ENCODE measurements at regions not wholly inside any gene's neighbourhood (a gene's known extent, or its start where the extent isn't known, plus 50 kb on each side); places are given as distances from the start of the nearest gene placed in this dataset.

- ATAC-seq (no peak), DNase-seq (no peak)
- Histone ChIP-seq H3K27me3 (no peaks in the 10 kb centered on the region), H3K4me1 (no peaks in the 10 kb centered on the region), H3K4me3 (no peak overlapping the region), H3K27ac (no peak overlapping the region), H3K9me3 (no peaks in the 10 kb centered on the region), H3K36me3 (no peaks in the 10 kb centered on the region)
- TF ChIP-seq, protein P1, sequence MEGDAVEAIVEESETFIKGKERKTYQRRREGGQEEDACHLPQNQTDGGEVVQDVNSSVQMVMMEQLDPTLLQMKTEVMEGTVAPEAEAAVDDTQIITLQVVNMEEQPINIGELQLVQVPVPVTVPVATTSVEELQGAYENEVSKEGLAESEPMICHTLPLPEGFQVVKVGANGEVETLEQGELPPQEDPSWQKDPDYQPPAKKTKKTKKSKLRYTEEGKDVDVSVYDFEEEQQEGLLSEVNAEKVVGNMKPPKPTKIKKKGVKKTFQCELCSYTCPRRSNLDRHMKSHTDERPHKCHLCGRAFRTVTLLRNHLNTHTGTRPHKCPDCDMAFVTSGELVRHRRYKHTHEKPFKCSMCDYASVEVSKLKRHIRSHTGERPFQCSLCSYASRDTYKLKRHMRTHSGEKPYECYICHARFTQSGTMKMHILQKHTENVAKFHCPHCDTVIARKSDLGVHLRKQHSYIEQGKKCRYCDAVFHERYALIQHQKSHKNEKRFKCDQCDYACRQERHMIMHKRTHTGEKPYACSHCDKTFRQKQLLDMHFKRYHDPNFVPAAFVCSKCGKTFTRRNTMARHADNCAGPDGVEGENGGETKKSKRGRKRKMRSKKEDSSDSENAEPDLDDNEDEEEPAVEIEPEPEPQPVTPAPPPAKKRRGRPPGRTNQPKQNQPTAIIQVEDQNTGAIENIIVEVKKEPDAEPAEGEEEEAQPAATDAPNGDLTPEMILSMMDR (IDR thresholded peaks at IDR 0.05) = no peak
- no peak for TF ChIP-seq POLR2A (IDR thresholded peaks at IDR 0.05)
- WGBS (ENCODE audit: insufficient coverage, low coverage, low lambda C conversion rate, missing lambda C conversion rate) = 42% methylated on average over 2 of the region's 4 CpGs
- intact Hi-C loops (cut with DNase I) = no loop called here
Observed at GRCh38 chr10:130429809-130430208, 293.6 kb downstream of the GLRX3 start.

DNA sequence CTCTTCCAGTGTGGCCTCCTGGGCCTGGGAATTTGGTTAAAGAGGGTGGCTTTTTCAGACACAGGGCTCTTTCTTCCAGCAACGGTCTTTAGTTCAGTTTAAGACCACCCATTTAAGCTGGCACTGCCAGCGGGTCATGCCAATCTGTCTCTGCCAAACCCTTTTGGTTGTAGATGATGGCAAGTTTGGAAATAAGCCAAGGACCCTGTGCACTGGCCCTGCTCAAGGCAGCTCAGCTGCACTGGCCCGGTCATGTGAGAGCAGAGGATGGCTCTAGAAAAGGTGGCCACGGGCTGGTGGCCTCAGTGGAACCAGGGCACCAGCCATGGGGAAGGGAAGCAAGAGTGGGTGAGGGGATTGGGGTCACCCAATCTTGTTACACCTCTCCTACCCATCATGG, 294.1 kb downstream of the GLRX3 start:
- Histone ChIP-seq H3K9me3 (no peaks in the 10 kb centered on the region), H3K4me3 (no peak overlapping the region), H3K27ac (no peak overlapping the region), H3K36me3 (no peaks in the 10 kb centered on the region), H3K27me3 (no peaks in the 10 kb centered on the region), H3K4me1 (no peaks in the 10 kb centered on the region)
- no peak for ATAC-seq
- no peak for DNase-seq
- no peak for TF ChIP-seq POLR2A (IDR thresholded peaks at IDR 0.05)
- TF ChIP-seq, protein P1 (IDR thresholded peaks at IDR 0.05) = no peak
- WGBS (ENCODE audit: insufficient coverage, low coverage, low lambda C conversion rate, missing lambda C conversion rate) = no CpG with 5 or more reads among the region's 4 CpGs
- intact Hi-C loops (cut with DNase I) = no loop called here

DNA sequence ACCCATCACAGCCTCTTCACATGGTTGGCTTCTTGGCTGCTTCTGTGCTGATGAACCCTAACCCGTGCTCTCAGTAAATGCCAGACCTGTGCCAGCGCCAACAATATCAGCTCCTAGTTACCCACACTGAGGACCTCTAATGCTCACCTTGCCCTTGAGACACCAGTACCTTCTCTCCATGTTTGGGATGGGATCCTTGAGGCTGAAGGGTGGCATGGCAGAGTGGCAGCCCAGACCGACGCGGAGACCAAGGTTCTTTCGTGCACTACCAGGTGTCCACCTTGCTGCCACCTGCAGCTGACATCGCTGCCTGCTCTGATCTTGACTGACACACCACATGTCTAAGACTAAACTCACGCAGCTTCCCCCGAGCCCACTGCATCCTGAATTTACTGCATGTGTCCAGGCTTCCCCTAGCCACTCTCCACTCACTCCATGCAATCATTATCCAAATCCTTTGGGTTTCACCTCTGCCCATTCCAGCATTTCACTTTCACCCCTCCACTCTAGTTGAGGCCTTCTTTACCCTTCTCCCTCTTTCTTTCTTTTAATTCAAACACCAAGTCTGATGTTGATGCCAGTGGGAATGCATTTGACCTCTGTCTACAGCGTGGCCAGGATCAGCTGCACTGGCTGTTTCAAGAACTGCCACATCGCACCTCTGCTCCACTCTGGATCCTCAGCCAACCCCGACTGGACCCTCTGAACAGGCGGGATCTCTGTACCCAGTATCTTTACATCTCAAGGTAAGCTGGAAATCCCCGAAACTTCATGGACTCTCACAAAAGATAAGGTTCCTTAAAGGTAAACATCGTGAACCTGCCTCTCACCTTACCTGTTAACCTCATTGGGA, 294.9 kb downstream of the GLRX3 start:
- intact Hi-C loops (cut with DNase I) = no loop called here
- WGBS (ENCODE audit: insufficient coverage, low coverage, low lambda C conversion rate, missing lambda C conversion rate) = 54% methylated on average over 12 of the region's 15 CpGs

DNA sequence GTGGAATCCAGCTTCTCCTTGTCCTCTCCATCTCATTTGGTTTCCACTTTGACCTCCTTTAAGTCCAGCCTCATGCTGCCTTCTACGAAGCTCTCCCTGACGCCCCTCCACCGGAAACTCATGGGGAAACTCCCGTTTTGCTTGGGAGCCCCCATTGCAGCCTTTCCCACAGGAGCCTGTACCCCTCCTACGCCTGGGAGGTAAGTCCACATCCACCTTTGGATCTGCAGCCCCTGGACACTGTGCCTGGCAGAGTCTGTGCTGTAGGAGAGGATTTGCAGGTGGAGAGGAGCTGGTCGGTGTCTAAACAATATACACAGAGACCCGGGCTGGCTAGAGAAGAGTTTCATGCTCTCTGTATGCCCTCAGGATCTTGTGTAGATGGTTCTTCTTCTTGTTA, 296.1 kb downstream of the GLRX3 start:
- Histone ChIP-seq H3K9me3 (no peaks in the 10 kb centered on the region), H3K27ac (no peak overlapping the region), H3K4me1 (no peaks in the 10 kb centered on the region), H3K36me3 (no peaks in the 10 kb centered on the region), H3K27me3 (no peaks in the 10 kb centered on the region), H3K4me3 (no peak overlapping the region)
- no peak for ATAC-seq
- TF ChIP-seq POLR2A (IDR thresholded peaks at IDR 0.05) = no peak
- TF ChIP-seq, protein P1 (IDR thresholded peaks at IDR 0.05) = no peak
- WGBS (ENCODE audit: insufficient coverage, low coverage, low lambda C conversion rate, missing lambda C conversion rate) = 50% methylated on average over 7 of the region's 7 CpGs
- no peak for DNase-seq
- intact Hi-C loops (cut with DNase I) = no loop called here

More for the DNA sequence above, 294.9 kb downstream of the GLRX3 start:
- no peaks in the 10 kb centered on the region for H3K36me3 ChIP-seq
- H3K9me3 ChIP-seq = no peaks in the 10 kb centered on the region
- no peak overlapping the region for H3K27ac ChIP-seq
- TF ChIP-seq POLR2A (IDR thresholded peaks at IDR 0.05) = no peak
- TF ChIP-seq, protein P1 (IDR thresholded peaks at IDR 0.05) = no peak
- H3K4me3 ChIP-seq = no peak overlapping the region
- H3K27me3 ChIP-seq = no peaks in the 10 kb centered on the region
- no peaks in the 10 kb centered on the region for H3K4me1 ChIP-seq
- DNase-seq (no peak), ATAC-seq (no peak)

Measured in right lobe of liver (tissue), 6 donors.